HG03135 (cell line): ENCODE measurements at regions not wholly inside any gene's neighbourhood (a gene's known extent, or its start where the extent isn't known, plus 50 kb on each side); places are given as distances from the start of the nearest gene placed in this dataset.

Experiments
- ATAC-seq: cut with Tn5 transposase; IDR thresholded peaks from one replicate; pipeline ENCODE4 v1.9.1; 2021; ENCODE audit warnings: mild to moderate bottlenecking, moderate library complexity; ENCODE audit not compliant: unreplicated experiment

- no peak for ATAC-seq
Measured at GRCh38 chr11:10387206-10388083, 67.6 kb upstream of the AMPD3 start.

- ATAC-seq: no peak
Measured at GRCh38 chr11:10388101-10388500, 67.0 kb upstream of the AMPD3 start.

GRCh38 chr11:10388574-10388973, 66.5 kb upstream of the AMPD3 start:
- no peak for ATAC-seq

GRCh38 chr11:10390375-10390774, 64.7 kb upstream of the AMPD3 start:
- ATAC-seq: no peak

- ATAC-seq: no peak
Measured at GRCh38 chr11:10392095-10393079, 62.7 kb upstream of the AMPD3 start.

- ATAC-seq: no peak
Measured at GRCh38 chr11:10394229-10395101, 60.6 kb upstream of the AMPD3 start.

GRCh38 chr11:10395166-10395897, 59.7 kb upstream of the AMPD3 start:
- ATAC-seq: no peak

- ATAC-seq: no peak
Measured at GRCh38 chr11:10396771-10397170, 58.3 kb upstream of the AMPD3 start.

GRCh38 chr11:10397226-10397987, 57.7 kb upstream of the AMPD3 start:
- ATAC-seq: no peak

GRCh38 chr11:10398525-10398924, 56.5 kb upstream of the AMPD3 start:
- no peak for ATAC-seq

- no peak for ATAC-seq
Measured at GRCh38 chr11:10400856-10401255, 54.2 kb upstream of the AMPD3 start.

GRCh38 chr11:10401256-10401655, 53.8 kb upstream of the AMPD3 start:
- ATAC-seq: no peak

- ATAC-seq: no peak
Measured at GRCh38 chr11:10401696-10402392, 53.2 kb upstream of the AMPD3 start.
